ENCODE measurements at regions not wholly inside any gene's neighbourhood (a gene's known extent, or its start where the extent isn't known, plus 50 kb on each side); places are given as distances from the start of the nearest gene placed in this dataset.
"Not testable (repeated sequence)": the region's sequence is repeated elsewhere in the genome, so short reads cannot be mapped to it uniquely, and the experiment has no call there.

DNA sequence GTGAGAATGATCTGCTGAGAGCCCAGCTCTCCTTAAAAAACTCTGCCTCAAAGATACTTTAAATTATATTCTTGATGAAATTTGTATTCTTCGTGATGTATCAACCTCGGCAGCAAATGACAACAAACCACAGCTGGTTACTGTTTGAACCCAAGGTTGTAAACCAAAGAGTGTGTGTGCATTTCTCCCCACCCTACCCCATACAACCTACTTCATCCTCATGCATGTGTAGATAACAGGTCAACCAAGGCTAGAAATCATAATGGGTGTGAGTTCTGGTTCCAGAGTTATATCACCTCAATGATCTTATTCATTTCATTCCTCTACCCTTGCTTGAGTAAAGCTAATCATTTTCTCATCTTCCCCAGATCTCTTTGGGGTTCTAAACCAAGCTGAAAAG is 58.8 kb upstream of the DPP6 start:
- not testable (repeated sequence) for H3K9me3 ChIP-seq (ENCODE audit: insufficient read depth, low read length); H4K20me1 ChIP-seq (ENCODE audit: insufficient read depth, low read length); H2AFZ ChIP-seq (ENCODE audit: low read depth, low read length); H3K27ac ChIP-seq (ENCODE audit: low read length); H3K9ac ChIP-seq (ENCODE audit: low read length); H3K4me3 ChIP-seq (ENCODE audit: low read length); H3K4me2 ChIP-seq (ENCODE audit: low read length); H3K79me2 ChIP-seq (ENCODE audit: low read length); H3K4me1 ChIP-seq (ENCODE audit: low read length); H3K27me3 ChIP-seq (ENCODE audit: low read depth, low read length); H3K36me3 ChIP-seq (replicated peaks; ENCODE audit: low read depth, low read length)

DNA sequence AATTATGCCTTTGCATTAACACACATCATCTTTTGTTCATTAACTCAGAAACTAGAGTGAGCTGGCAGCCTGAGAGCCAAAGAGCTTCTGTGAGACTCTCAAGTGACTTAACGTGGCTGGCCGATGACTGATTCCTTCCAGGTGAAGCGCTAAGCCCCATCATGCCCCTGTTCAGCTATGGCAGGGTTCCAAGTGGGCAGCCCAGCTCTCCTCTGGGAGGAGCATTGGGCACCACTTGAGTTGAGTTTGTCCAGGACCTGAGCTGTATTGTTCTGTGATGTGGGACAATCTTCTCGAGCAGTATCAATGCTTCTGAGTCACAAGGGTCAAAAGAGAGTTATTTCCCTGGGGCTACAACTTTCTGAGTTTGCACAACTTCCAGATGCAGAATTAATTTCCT is 53.3 kb upstream of the DPP6 start:
- H3K9ac ChIP-seq (ENCODE audit: low read length); H3K36me3 ChIP-seq (replicated peaks; ENCODE audit: low read depth, low read length); H3K27me3 ChIP-seq (ENCODE audit: low read depth, low read length); H3K4me3 ChIP-seq (ENCODE audit: low read length); H2AFZ ChIP-seq (ENCODE audit: low read depth, low read length); H3K27ac ChIP-seq (ENCODE audit: low read length); H4K20me1 ChIP-seq (ENCODE audit: insufficient read depth, low read length); H3K4me1 ChIP-seq (ENCODE audit: low read length); H3K9me3 ChIP-seq (ENCODE audit: insufficient read depth, low read length); H3K79me2 ChIP-seq (ENCODE audit: low read length); H3K4me2 ChIP-seq (ENCODE audit: low read length): not testable (repeated sequence)
